ENCODE measurements at regions not wholly inside any gene's neighbourhood (a gene's known extent, or its start where the extent isn't known, plus 50 kb on each side); places are given as distances from the start of the nearest gene placed in this dataset.
"Not testable (repeated sequence)": the region's sequence is repeated elsewhere in the genome, so short reads cannot be mapped to it uniquely, and the experiment has no call there.

- Histone ChIP-seq H3K9ac (ENCODE audit: low read length) (no peak overlapping the region), H4K20me1 (ENCODE audit: insufficient read depth, low read length) (no peaks in the 10 kb centered on the region), H3K27ac (ENCODE audit: low read length) (no peak overlapping the region), H3K9me2 (replicated peaks; ENCODE audit: insufficient read depth, low read length) (no peaks in the 10 kb centered on the region), H3K27me3 (replicated peaks; ENCODE audit: insufficient read depth, low read length) (no peaks in the 10 kb centered on the region), H3K79me2 (ENCODE audit: low read length) (no peaks in the 10 kb centered on the region), H2AFZ (ENCODE audit: low read length) (no peak overlapping the region), H3K4me1 (ENCODE audit: low read length) (no peaks in the 10 kb centered on the region), H3K36me3 (replicated peaks; ENCODE audit: insufficient read depth, low read length) (no peaks in the 10 kb centered on the region), H3F3A (ENCODE audit: insufficient read depth, low read length) (no peaks in the 10 kb centered on the region), H3K4me2 (ENCODE audit: low read depth, low read length) (no peak overlapping the region), H3K4me3 (ENCODE audit: low read length) (no peak overlapping the region), H3K9me3 (replicated peaks; ENCODE audit: insufficient read depth, low read length) (no peaks in the 10 kb centered on the region)
- no peak for DNase-seq
- TF ChIP-seq EZH2 (optimal IDR thresholded peaks at IDR 0.05; ENCODE audit: low read depth, low read length) (no peak), EZH2phosphoT487 (IDR thresholded peaks at IDR 0.05; ENCODE audit: low read length) (no peak), CTCF (IDR thresholded peaks at IDR 0.05; ENCODE audit: low read length) (no peak)
These were observed 452.7 kb upstream of the ADGRB3 start for GRCh38 chr6:68182386-68182785.

- H3K9me2 ChIP-seq (replicated peaks; ENCODE audit: insufficient read depth, low read length); H2AFZ ChIP-seq (ENCODE audit: low read length); H3F3A ChIP-seq (ENCODE audit: insufficient read depth, low read length); H3K9me3 ChIP-seq (replicated peaks; ENCODE audit: insufficient read depth, low read length); H4K20me1 ChIP-seq (ENCODE audit: insufficient read depth, low read length); H3K79me2 ChIP-seq (ENCODE audit: low read length); H3K4me1 ChIP-seq (ENCODE audit: low read length); H3K27me3 ChIP-seq (replicated peaks; ENCODE audit: insufficient read depth, low read length); H3K4me2 ChIP-seq (ENCODE audit: low read depth, low read length); H3K27ac ChIP-seq (ENCODE audit: low read length); H3K9ac ChIP-seq (ENCODE audit: low read length); H3K36me3 ChIP-seq (replicated peaks; ENCODE audit: insufficient read depth, low read length); H3K4me3 ChIP-seq (ENCODE audit: low read length); DNase-seq: not testable (repeated sequence)
These were observed 454.1 kb upstream of the ADGRB3 start for GRCh38 chr6:68181027-68181426.

- H3K9me3 ChIP-seq (replicated peaks; ENCODE audit: insufficient read depth, low read length) = no peaks in the 10 kb centered on the region
- no peak overlapping the region for H3K9ac ChIP-seq (ENCODE audit: low read length)
- no peaks in the 10 kb centered on the region for H3K36me3 ChIP-seq (replicated peaks; ENCODE audit: insufficient read depth, low read length)
- no peaks in the 10 kb centered on the region for H3K9me2 ChIP-seq (replicated peaks; ENCODE audit: insufficient read depth, low read length)
- no peak for DNase-seq
- no peak overlapping the region for H2AFZ ChIP-seq (ENCODE audit: low read length)
- H3K4me3 ChIP-seq (ENCODE audit: low read length) = no peak overlapping the region
- H3K4me2 ChIP-seq (ENCODE audit: low read depth, low read length) = no peak overlapping the region
- no peak overlapping the region for H3K27ac ChIP-seq (ENCODE audit: low read length)
- H3K27me3 ChIP-seq (replicated peaks; ENCODE audit: insufficient read depth, low read length) = no peaks in the 10 kb centered on the region
- no peaks in the 10 kb centered on the region for H4K20me1 ChIP-seq (ENCODE audit: insufficient read depth, low read length)
- no peak for TF ChIP-seq EZH2phosphoT487 (IDR thresholded peaks at IDR 0.05; ENCODE audit: low read length)
- TF ChIP-seq CTCF (IDR thresholded peaks at IDR 0.05; ENCODE audit: low read length) = no peak
- TF ChIP-seq EZH2 (optimal IDR thresholded peaks at IDR 0.05; ENCODE audit: low read depth, low read length) = no peak
- no peaks in the 10 kb centered on the region for H3F3A ChIP-seq (ENCODE audit: insufficient read depth, low read length)
- no peaks in the 10 kb centered on the region for H3K79me2 ChIP-seq (ENCODE audit: low read length)
- H3K4me1 ChIP-seq (ENCODE audit: low read length) = no peaks in the 10 kb centered on the region
These were observed 461.5 kb upstream of the ADGRB3 start for GRCh38 chr6:68173616-68174015.

GRCh38 chr6:68169922-68170321 lies 465.2 kb upstream of the ADGRB3 start:
- Histone ChIP-seq H3K9ac (ENCODE audit: low read length) (no peak overlapping the region), H3K4me2 (ENCODE audit: low read depth, low read length) (no peak overlapping the region), H3K79me2 (ENCODE audit: low read length) (no peaks in the 10 kb centered on the region), H3K4me1 (ENCODE audit: low read length) (no peaks in the 10 kb centered on the region), H3K9me2 (replicated peaks; ENCODE audit: insufficient read depth, low read length) (no peaks in the 10 kb centered on the region), H3K4me3 (ENCODE audit: low read length) (no peak overlapping the region), H2AFZ (ENCODE audit: low read length) (no peak overlapping the region), H3K27ac (ENCODE audit: low read length) (no peak overlapping the region), H4K20me1 (ENCODE audit: insufficient read depth, low read length) (no peaks in the 10 kb centered on the region), H3K36me3 (replicated peaks; ENCODE audit: insufficient read depth, low read length) (no peaks in the 10 kb centered on the region), H3K27me3 (replicated peaks; ENCODE audit: insufficient read depth, low read length) (no peaks in the 10 kb centered on the region), H3F3A (ENCODE audit: insufficient read depth, low read length) (no peaks in the 10 kb centered on the region), H3K9me3 (replicated peaks; ENCODE audit: insufficient read depth, low read length) (no peaks in the 10 kb centered on the region)
- no peak for DNase-seq
- TF ChIP-seq EZH2 (optimal IDR thresholded peaks at IDR 0.05; ENCODE audit: low read depth, low read length) = no peak
- no peak for TF ChIP-seq CTCF (IDR thresholded peaks at IDR 0.05; ENCODE audit: low read length)
- no peak for TF ChIP-seq EZH2phosphoT487 (IDR thresholded peaks at IDR 0.05; ENCODE audit: low read length)
